ENCODE measurements at regions not wholly inside any gene's neighbourhood (a gene's known extent, or its start where the extent isn't known, plus 50 kb on each side); places are given as distances from the start of the nearest gene placed in this dataset.

DNA sequence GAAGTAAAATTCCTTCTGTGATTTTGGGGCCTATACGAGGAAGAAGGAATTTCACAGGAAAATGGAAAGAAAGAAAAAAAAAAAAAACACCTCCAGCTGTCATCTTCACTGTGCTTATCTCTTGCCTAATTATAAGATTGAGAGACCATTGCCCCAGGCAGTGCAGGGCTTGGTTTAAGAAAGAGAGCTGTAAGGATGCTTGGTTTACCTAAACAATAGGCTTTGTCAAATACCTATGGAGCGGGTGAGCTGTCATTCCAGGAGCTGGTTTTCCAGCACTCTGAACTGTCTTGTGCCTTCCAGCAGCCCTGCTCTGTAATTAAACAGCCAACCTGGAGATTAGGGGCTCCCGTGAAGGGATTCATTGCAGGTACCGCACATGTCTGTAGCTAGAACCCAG lies 137.8 kb downstream of the EDN3 start:
- peaks cover 3% of the 10 kb centered on the region for H3K4me1 ChIP-seq (ENCODE audit: control insufficient read depth, low read depth, low read length)
- H3K79me1 ChIP-seq (ENCODE audit: low read length): no peaks in the 10 kb centered on the region
- DNase-seq: peak; percentile 92
- no peaks in the 10 kb centered on the region for H3K79me2 ChIP-seq (ENCODE audit: control insufficient read depth, insufficient read depth, low read length)
- no peaks in the 10 kb centered on the region for H3K27me3 ChIP-seq (ENCODE audit: insufficient read depth, low read length, poor library complexity)
- no peak overlapping the region for H3K4me2 ChIP-seq (ENCODE audit: low read length)
- no peak overlapping the region for H3K9ac ChIP-seq (ENCODE audit: low read length)
- WGBS (ENCODE audit: extremely low coverage, insufficient coverage, low lambda C conversion rate): no CpG with 5 or more reads among the region's 4 CpGs
- H3K4me3 ChIP-seq (ENCODE audit: low read length): no peak overlapping the region
- no peaks in the 10 kb centered on the region for H3K36me3 ChIP-seq (ENCODE audit: control insufficient read depth, insufficient read depth, low read length)
- H3K18ac ChIP-seq (ENCODE audit: low read length): no peak overlapping the region
- H2BK5ac ChIP-seq (ENCODE audit: low read length): no peak overlapping the region
- no peak overlapping the region for H4K8ac ChIP-seq (ENCODE audit: low read depth, low read length)
- no peak overlapping the region for H2BK15ac ChIP-seq (replicated peaks; ENCODE audit: low read depth)
- H3K23ac ChIP-seq (ENCODE audit: low read length): no peak overlapping the region
- no peak overlapping the region for H3K4ac ChIP-seq (ENCODE audit: low read depth, low read length)
- no peak overlapping the region for H2BK120ac ChIP-seq (ENCODE audit: low read depth, low read length)
- H3K27ac ChIP-seq (ENCODE audit: low read depth, low read length): no peak overlapping the region
- no peak overlapping the region for H4K5ac ChIP-seq (ENCODE audit: low read length)
- H3K56ac ChIP-seq (ENCODE audit: low read length): no peak overlapping the region
- no peak overlapping the region for H2AK5ac ChIP-seq (ENCODE audit: low read length)

DNA sequence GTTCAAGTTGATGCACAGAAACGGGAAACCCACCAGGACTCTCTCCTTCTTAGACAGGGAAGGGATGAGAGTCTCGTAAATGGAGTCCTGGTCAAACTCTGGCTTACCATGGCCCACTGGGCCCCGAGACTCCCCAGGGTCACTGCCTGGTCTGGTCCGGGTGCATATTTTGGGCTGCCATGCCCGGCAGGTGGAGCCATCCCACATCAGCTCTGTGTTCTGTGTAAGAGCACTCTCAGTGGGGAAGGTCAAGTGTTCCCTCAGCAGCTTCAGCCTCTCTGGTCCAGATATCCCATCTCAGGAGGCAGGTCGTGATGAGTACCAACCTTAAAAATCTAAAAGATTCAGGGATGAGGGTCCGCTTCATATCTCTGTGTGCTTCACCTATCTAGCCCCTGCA lies 138.8 kb downstream of the EDN3 start:
- peaks cover 3% of the 10 kb centered on the region for H3K4me1 ChIP-seq (ENCODE audit: control insufficient read depth, low read depth, low read length)
- no peak overlapping the region for H3K56ac ChIP-seq (ENCODE audit: low read length)
- no peak overlapping the region for H4K8ac ChIP-seq (ENCODE audit: low read depth, low read length)
- H3K79me2 ChIP-seq (ENCODE audit: control insufficient read depth, insufficient read depth, low read length): no peaks in the 10 kb centered on the region
- no peak overlapping the region for H2AK5ac ChIP-seq (ENCODE audit: low read length)
- no peak overlapping the region for H3K4me2 ChIP-seq (ENCODE audit: low read length)
- H2BK15ac ChIP-seq (replicated peaks; ENCODE audit: low read depth): no peak overlapping the region
- no peak overlapping the region for H3K18ac ChIP-seq (ENCODE audit: low read length)
- no peaks in the 10 kb centered on the region for H3K79me1 ChIP-seq (ENCODE audit: low read length)
- H3K36me3 ChIP-seq (ENCODE audit: control insufficient read depth, insufficient read depth, low read length): no peaks in the 10 kb centered on the region
- H2BK120ac ChIP-seq (ENCODE audit: low read depth, low read length): no peak overlapping the region
- no peak overlapping the region for H3K27ac ChIP-seq (ENCODE audit: low read depth, low read length)
- no peak overlapping the region for H3K9ac ChIP-seq (ENCODE audit: low read length)
- H3K27me3 ChIP-seq (ENCODE audit: insufficient read depth, low read length, poor library complexity): no peaks in the 10 kb centered on the region
- H2BK5ac ChIP-seq (ENCODE audit: low read length): no peak overlapping the region
- no peak for DNase-seq
- no peak overlapping the region for H3K4ac ChIP-seq (ENCODE audit: low read depth, low read length)
- H3K23ac ChIP-seq (ENCODE audit: low read length): no peak overlapping the region
- H4K5ac ChIP-seq (ENCODE audit: low read length): no peak overlapping the region
- no peak overlapping the region for H3K4me3 ChIP-seq (ENCODE audit: low read length)
- WGBS (ENCODE audit: extremely low coverage, insufficient coverage, low lambda C conversion rate): no CpG with 5 or more reads among the region's 7 CpGs

DNA sequence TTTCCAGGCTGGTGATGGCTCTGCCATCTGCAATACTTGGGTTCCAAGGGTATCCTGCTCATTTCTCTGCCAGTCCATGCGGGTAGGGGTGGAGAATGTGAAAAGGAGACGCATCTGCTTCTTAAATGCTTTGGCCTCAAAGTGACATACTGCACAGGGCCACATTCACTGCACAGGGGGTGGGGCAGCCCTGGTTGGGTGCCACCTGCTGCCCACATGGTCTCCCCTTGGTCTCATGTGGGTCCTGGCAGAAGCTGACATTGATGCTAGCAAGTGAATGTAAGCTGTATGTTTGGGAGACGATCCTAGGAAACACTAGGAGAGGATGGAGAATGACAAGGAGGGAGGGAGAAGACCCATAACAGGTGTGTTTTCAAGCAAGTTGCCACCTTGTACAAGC lies 140.9 kb downstream of the EDN3 start:
- H3K27me3 ChIP-seq (ENCODE audit: insufficient read depth, low read length, poor library complexity): no peaks in the 10 kb centered on the region
- H3K4me1 ChIP-seq (ENCODE audit: control insufficient read depth, low read depth, low read length): peaks cover 3% of the 10 kb centered on the region
- no peak overlapping the region for H3K27ac ChIP-seq (ENCODE audit: low read depth, low read length)
- H2BK15ac ChIP-seq (replicated peaks; ENCODE audit: low read depth): no peak overlapping the region
- no peaks in the 10 kb centered on the region for H3K79me2 ChIP-seq (ENCODE audit: control insufficient read depth, insufficient read depth, low read length)
- no peak overlapping the region for H3K23ac ChIP-seq (ENCODE audit: low read length)
- H3K36me3 ChIP-seq (ENCODE audit: control insufficient read depth, insufficient read depth, low read length): no peaks in the 10 kb centered on the region
- no peak overlapping the region for H3K4me3 ChIP-seq (ENCODE audit: low read length)
- no peak overlapping the region for H3K18ac ChIP-seq (ENCODE audit: low read length)
- H3K4me2 ChIP-seq (ENCODE audit: low read length): no peak overlapping the region
- H4K8ac ChIP-seq (ENCODE audit: low read depth, low read length): no peak overlapping the region
- no peak overlapping the region for H3K56ac ChIP-seq (ENCODE audit: low read length)
- no peak overlapping the region for H2AK5ac ChIP-seq (ENCODE audit: low read length)
- no CpG with 5 or more reads among the region's 3 CpGs for WGBS (ENCODE audit: extremely low coverage, insufficient coverage, low lambda C conversion rate)
- no peak overlapping the region for H3K9ac ChIP-seq (ENCODE audit: low read length)
- no peaks in the 10 kb centered on the region for H3K79me1 ChIP-seq (ENCODE audit: low read length)
- no peak overlapping the region for H2BK120ac ChIP-seq (ENCODE audit: low read depth, low read length)
- no peak overlapping the region for H4K5ac ChIP-seq (ENCODE audit: low read length)
- no peak overlapping the region for H2BK5ac ChIP-seq (ENCODE audit: low read length)
- DNase-seq: no peak
- H3K4ac ChIP-seq (ENCODE audit: low read depth, low read length): no peak overlapping the region

DNA sequence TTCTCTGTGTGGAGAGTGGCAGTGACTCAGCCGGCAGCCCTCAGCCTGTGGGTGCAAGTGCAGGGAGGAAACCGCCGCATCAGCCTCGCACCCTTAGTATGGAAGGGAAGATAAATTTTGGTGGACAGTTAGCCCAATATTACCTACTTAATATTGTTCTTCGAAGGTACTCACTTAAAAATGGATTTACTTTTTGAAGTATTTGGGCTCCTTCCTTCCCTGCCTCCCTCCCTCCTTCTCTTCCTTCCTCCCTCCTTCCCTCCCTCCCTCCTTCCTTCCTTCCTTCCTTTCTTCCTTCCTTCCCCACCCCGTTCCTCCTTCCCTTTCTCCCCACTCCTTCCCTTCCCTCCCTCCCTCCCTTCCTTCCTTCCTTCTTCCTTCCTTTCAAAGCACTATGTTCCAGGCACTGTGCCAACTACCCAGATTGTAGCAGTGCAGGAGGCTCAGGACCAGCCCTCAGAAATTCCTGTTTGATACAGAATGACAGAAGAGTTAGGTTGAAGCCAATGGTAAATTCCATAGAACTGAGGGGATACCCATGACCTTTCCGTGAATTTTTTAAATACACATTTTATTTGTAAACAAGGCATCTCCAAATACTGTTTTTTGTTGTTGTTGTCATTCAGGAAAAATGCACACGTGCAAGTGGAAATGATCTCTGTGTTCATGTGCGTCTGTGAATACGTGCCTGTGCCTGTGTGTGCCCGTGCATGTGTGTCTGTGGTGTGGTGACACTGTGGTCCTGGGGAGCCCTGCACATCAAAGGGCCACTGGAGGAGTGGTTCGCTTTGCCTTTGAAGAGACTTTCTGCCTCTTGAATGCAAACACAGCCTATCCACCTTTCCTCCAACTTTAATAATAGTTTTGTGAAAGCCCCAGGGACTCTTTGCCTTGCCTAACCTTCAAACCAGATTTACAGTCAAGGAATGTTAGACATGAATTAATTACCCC lies 141.7 kb downstream of the EDN3 start:
- H3K27ac ChIP-seq (ENCODE audit: low read depth, low read length): no peak overlapping the region
- H3K4ac ChIP-seq (ENCODE audit: low read depth, low read length): no peak overlapping the region
- H3K4me2 ChIP-seq (ENCODE audit: low read length): no peak overlapping the region
- H3K4me1 ChIP-seq (ENCODE audit: control insufficient read depth, low read depth, low read length): peaks cover 3% of the 10 kb centered on the region
- H3K79me1 ChIP-seq (ENCODE audit: low read length): no peaks in the 10 kb centered on the region
- H3K56ac ChIP-seq (ENCODE audit: low read length): no peak overlapping the region
- no peak overlapping the region for H2BK15ac ChIP-seq (replicated peaks; ENCODE audit: low read depth)
- no peak overlapping the region for H3K4me3 ChIP-seq (ENCODE audit: low read length)
- WGBS (ENCODE audit: extremely low coverage, insufficient coverage, low lambda C conversion rate): no CpG with 5 or more reads among the region's 12 CpGs
- H4K5ac ChIP-seq (ENCODE audit: low read length): no peak overlapping the region
- H3K18ac ChIP-seq (ENCODE audit: low read length): no peak overlapping the region
- H2BK120ac ChIP-seq (ENCODE audit: low read depth, low read length): no peak overlapping the region
- no peak overlapping the region for H4K8ac ChIP-seq (ENCODE audit: low read depth, low read length)
- DNase-seq: no peak
- H2BK5ac ChIP-seq (ENCODE audit: low read length): no peak overlapping the region
- H3K36me3 ChIP-seq (ENCODE audit: control insufficient read depth, insufficient read depth, low read length): no peaks in the 10 kb centered on the region
- H3K79me2 ChIP-seq (ENCODE audit: control insufficient read depth, insufficient read depth, low read length): no peaks in the 10 kb centered on the region
- no peak overlapping the region for H2AK5ac ChIP-seq (ENCODE audit: low read length)
- H3K9ac ChIP-seq (ENCODE audit: low read length): no peak overlapping the region
- no peaks in the 10 kb centered on the region for H3K27me3 ChIP-seq (ENCODE audit: insufficient read depth, low read length, poor library complexity)
- no peak overlapping the region for H3K23ac ChIP-seq (ENCODE audit: low read length)

DNA sequence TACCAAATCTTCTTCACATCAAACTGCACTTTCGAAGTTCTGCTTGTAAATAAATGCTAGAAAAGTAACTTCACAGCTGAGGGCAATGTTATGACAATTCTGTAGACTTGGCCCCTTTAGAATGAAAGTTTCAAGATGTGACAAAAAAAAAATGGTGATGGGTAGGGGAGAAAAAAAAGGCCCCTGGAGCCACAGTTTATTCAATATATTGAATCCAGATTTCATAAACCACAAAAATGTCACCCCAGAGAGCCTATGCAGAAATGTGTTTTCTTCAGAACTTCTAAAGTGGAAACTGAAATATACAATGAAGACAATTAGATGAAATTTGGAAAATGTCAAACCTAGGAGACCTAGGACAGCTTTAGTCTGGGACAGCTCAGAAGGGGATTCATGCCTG lies 143.1 kb downstream of the EDN3 start:
- WGBS (ENCODE audit: extremely low coverage, insufficient coverage, low lambda C conversion rate): no CpG with 5 or more reads among the region's 1 CpG
- H3K4ac ChIP-seq (ENCODE audit: low read depth, low read length): no peak overlapping the region
- H3K27ac ChIP-seq (ENCODE audit: low read depth, low read length): no peak overlapping the region
- no peaks in the 10 kb centered on the region for H3K79me1 ChIP-seq (ENCODE audit: low read length)
- no peak overlapping the region for H3K23ac ChIP-seq (ENCODE audit: low read length)
- H4K5ac ChIP-seq (ENCODE audit: low read length): no peak overlapping the region
- no peak overlapping the region for H2BK15ac ChIP-seq (replicated peaks; ENCODE audit: low read depth)
- no peak overlapping the region for H3K9ac ChIP-seq (ENCODE audit: low read length)
- no peak overlapping the region for H2BK5ac ChIP-seq (ENCODE audit: low read length)
- H3K4me3 ChIP-seq (ENCODE audit: low read length): no peak overlapping the region
- H2BK120ac ChIP-seq (ENCODE audit: low read depth, low read length): no peak overlapping the region
- H4K8ac ChIP-seq (ENCODE audit: low read depth, low read length): no peak overlapping the region
- no peak overlapping the region for H3K18ac ChIP-seq (ENCODE audit: low read length)
- H3K79me2 ChIP-seq (ENCODE audit: control insufficient read depth, insufficient read depth, low read length): no peaks in the 10 kb centered on the region
- no peak overlapping the region for H3K56ac ChIP-seq (ENCODE audit: low read length)
- DNase-seq: no peak
- H3K36me3 ChIP-seq (ENCODE audit: control insufficient read depth, insufficient read depth, low read length): no peaks in the 10 kb centered on the region
- no peak overlapping the region for H2AK5ac ChIP-seq (ENCODE audit: low read length)
- no peaks in the 10 kb centered on the region for H3K4me1 ChIP-seq (ENCODE audit: control insufficient read depth, low read depth, low read length)
- no peak overlapping the region for H3K4me2 ChIP-seq (ENCODE audit: low read length)
- H3K27me3 ChIP-seq (ENCODE audit: insufficient read depth, low read length, poor library complexity): no peaks in the 10 kb centered on the region

DNA sequence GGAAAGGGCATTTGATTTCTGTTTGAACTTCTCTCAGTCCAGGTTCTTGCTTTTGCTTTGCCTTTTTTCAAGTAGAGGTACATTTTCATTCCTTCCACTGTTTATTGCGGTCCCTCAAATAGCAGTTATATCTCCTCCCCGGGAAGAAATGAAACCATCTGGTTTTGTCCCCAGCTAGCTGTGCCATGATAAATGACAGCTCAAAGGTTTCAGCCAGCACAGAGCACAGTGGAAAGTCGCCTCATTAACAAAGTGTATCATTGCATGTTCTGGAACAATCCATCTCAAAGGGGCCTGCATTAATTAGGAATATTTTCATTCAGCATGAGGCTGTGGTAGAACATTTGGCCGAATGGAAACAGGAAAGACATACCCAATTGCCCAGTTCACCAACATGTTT lies 146.0 kb downstream of the EDN3 start:
- Histone ChIP-seq H2AK5ac (ENCODE audit: low read length) (no peak overlapping the region), H3K4ac (ENCODE audit: low read depth, low read length) (no peak overlapping the region), H3K36me3 (ENCODE audit: control insufficient read depth, insufficient read depth, low read length) (no peaks in the 10 kb centered on the region), H3K56ac (ENCODE audit: low read length) (no peak overlapping the region), H4K8ac (ENCODE audit: low read depth, low read length) (no peak overlapping the region), H3K27me3 (ENCODE audit: insufficient read depth, low read length, poor library complexity) (no peaks in the 10 kb centered on the region), H3K9ac (ENCODE audit: low read length) (no peak overlapping the region), H2BK15ac (replicated peaks; ENCODE audit: low read depth) (no peak overlapping the region), H4K5ac (ENCODE audit: low read length) (no peak overlapping the region), H3K4me3 (ENCODE audit: low read length) (no peak overlapping the region), H2BK120ac (ENCODE audit: low read depth, low read length) (no peak overlapping the region), H3K79me2 (ENCODE audit: control insufficient read depth, insufficient read depth, low read length) (no peaks in the 10 kb centered on the region), H3K23ac (ENCODE audit: low read length) (no peak overlapping the region), H3K27ac (ENCODE audit: low read depth, low read length) (no peak overlapping the region), H3K4me1 (ENCODE audit: control insufficient read depth, low read depth, low read length) (no peaks in the 10 kb centered on the region), H2BK5ac (ENCODE audit: low read length) (no peak overlapping the region), H3K18ac (ENCODE audit: low read length) (no peak overlapping the region), H3K79me1 (ENCODE audit: low read length) (no peaks in the 10 kb centered on the region), H3K4me2 (ENCODE audit: low read length) (no peak overlapping the region)
- WGBS (ENCODE audit: extremely low coverage, insufficient coverage, low lambda C conversion rate): no CpG with 5 or more reads among the region's 4 CpGs
- no peak for DNase-seq

All from mesendoderm (in vitro differentiated cells).